HEK293T (cell line): ENCODE measurements at regions not wholly inside any gene's neighbourhood (a gene's known extent, or its start where the extent isn't known, plus 50 kb on each side); places are given as distances from the start of the nearest gene placed in this dataset.

Experiments used
- CTCF ChIA-PET: fragments of 350-600 bp; formaldehyde crosslinking; extraction: SDS; loops from one replicate; lab custom pipeline; 2021; ENCODE audit warnings: antibody characterized with exemption, inconsistent platforms; lab: Yijun Ruan, JAX
- POLR2A ChIA-PET: fragments of 350-600 bp; formaldehyde crosslinking; extraction: SDS; loops from one replicate; lab custom pipeline; 2020; ENCODE audit warnings: antibody characterized with exemption, inconsistent platforms; lab: Yijun Ruan, JAX
- DNase-seq: peaks from one replicate; pipeline ENCODE4 v3.0.0; 2012; ENCODE audit warnings: mixed read lengths; ENCODE audit errors: extremely low spot score
- ARNT ChIP-seq: fragments of 450-650 bp; IDR thresholded peaks from 2 replicates; pipeline ENCODE4 v1.6.1; 2017; ENCODE audit warnings: mild to moderate bottlenecking
- BHLHE40 ChIP-seq: fragments of 450-650 bp; IDR thresholded peaks from 2 replicates; pipeline ENCODE4 v1.6.1; 2016; ENCODE audit warnings: mild to moderate bottlenecking, moderate library complexity, borderline replicate concordance
- CTBP1 ChIP-seq: fragments of 450-650 bp; IDR thresholded peaks from 2 replicates; pipeline ENCODE4 v1.6.1; 2016; ENCODE audit warnings: borderline replicate concordance
- ELF4 ChIP-seq: fragments of 450-650 bp; IDR thresholded peaks from 2 replicates; pipeline ENCODE4 v1.6.1; 2017; ENCODE audit warnings: antibody characterized with exemption
- FOXA1 ChIP-seq: fragments of 450-650 bp; IDR thresholded peaks from 2 replicates; pipeline ENCODE4 v1.6.1; 2016; ENCODE audit warnings: mild to moderate bottlenecking
- FOXK2 ChIP-seq: fragments of 450-650 bp; IDR thresholded peaks from 2 replicates; pipeline ENCODE4 v1.6.1; 2016; ENCODE audit warnings: mild to moderate bottlenecking
- FOXM1 ChIP-seq: fragments of 450-650 bp; IDR thresholded peaks from 2 replicates; pipeline ENCODE4 v1.6.1; 2017; ENCODE audit warnings: mild to moderate bottlenecking, borderline replicate concordance
- HDGF ChIP-seq: fragments of 450-650 bp; IDR thresholded peaks from 2 replicates; pipeline ENCODE4 v1.6.1; 2017; ENCODE audit warnings: antibody characterized with exemption, borderline replicate concordance
- L3MBTL2 ChIP-seq: fragments of 450-650 bp; conservative IDR thresholded peaks from 2 replicates; pipeline ENCODE4 v1.6.1; 2016; ENCODE audit warnings: mild to moderate bottlenecking
- LEF1 ChIP-seq: fragments of 450-650 bp; IDR thresholded peaks from 2 replicates; pipeline ENCODE4 v1.6.1; 2017; ENCODE audit warnings: mild to moderate bottlenecking, borderline replicate concordance
- NFRKB ChIP-seq: fragments of 450-650 bp; IDR thresholded peaks from 2 replicates; pipeline ENCODE4 v1.6.1; 2016; ENCODE audit warnings: mild to moderate bottlenecking, moderate library complexity
- SP1 ChIP-seq: fragments of 450-650 bp; IDR thresholded peaks from 2 replicates; pipeline ENCODE4 v1.6.1; 2017
- SUZ12 ChIP-seq: fragments of 450-650 bp; IDR thresholded peaks from 2 replicates; pipeline ENCODE4 v1.6.1; 2016; ENCODE audit warnings: mild to moderate bottlenecking
- TARDBP ChIP-seq: fragments of 450-650 bp; IDR thresholded peaks from 2 replicates; pipeline ENCODE4 v1.6.1; 2016
- ZNF384 ChIP-seq: fragments of 450-650 bp; IDR thresholded peaks from 2 replicates; pipeline ENCODE4 v1.6.1; 2016
- TF ChIP-seq, protein P1 (sequence below): fragments of 450-650 bp; IDR thresholded peaks from 2 replicates; pipeline ENCODE4 v1.6.1; 2016

DNA sequence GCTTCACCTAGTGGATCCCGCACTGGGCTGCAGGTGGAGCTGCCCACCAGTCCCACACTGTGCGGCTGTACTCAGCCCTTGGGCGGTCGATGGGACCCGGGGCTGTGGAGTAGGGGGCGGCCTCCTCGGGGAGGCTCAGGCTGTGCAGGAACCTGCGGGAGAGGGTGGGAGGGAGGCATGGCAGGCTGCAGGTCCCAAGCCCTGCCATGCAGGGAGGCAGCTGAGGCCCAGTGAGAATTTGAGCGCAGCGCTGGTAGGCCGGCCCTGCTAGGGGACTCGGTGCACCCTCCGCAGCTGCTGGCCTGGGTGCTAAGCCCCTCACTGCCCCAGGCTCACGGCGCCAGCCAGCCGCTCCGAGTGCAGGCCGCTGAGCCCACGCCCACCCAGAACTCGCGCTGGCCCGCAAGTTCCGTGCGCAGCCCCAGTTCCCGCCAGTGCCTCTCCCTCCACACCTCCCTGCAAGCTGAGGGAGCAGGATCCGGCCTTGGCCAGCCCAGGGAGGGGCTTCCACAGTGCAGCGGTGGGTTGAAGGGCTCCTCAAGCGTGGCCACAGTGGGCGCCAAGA lies 1407.6 kb downstream of the EPHA7 start:
- DNase-seq, result no peak
- POLR2A ChIA-PET, result no interaction called here
- CTCF ChIA-PET, result no interaction called here
- no peak for TF ChIP-seq L3MBTL2
- no peak for TF ChIP-seq ELF4
- no peak for TF ChIP-seq NFRKB
- no peak for TF ChIP-seq ARNT
- TF ChIP-seq HDGF, result no peak
- TF ChIP-seq SP1, result no peak
- TF ChIP-seq, protein P1, sequence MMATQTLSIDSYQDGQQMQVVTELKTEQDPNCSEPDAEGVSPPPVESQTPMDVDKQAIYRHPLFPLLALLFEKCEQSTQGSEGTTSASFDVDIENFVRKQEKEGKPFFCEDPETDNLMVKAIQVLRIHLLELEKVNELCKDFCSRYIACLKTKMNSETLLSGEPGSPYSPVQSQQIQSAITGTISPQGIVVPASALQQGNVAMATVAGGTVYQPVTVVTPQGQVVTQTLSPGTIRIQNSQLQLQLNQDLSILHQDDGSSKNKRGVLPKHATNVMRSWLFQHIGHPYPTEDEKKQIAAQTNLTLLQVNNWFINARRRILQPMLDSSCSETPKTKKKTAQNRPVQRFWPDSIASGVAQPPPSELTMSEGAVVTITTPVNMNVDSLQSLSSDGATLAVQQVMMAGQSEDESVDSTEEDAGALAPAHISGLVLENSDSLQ, result no peak

DNA sequence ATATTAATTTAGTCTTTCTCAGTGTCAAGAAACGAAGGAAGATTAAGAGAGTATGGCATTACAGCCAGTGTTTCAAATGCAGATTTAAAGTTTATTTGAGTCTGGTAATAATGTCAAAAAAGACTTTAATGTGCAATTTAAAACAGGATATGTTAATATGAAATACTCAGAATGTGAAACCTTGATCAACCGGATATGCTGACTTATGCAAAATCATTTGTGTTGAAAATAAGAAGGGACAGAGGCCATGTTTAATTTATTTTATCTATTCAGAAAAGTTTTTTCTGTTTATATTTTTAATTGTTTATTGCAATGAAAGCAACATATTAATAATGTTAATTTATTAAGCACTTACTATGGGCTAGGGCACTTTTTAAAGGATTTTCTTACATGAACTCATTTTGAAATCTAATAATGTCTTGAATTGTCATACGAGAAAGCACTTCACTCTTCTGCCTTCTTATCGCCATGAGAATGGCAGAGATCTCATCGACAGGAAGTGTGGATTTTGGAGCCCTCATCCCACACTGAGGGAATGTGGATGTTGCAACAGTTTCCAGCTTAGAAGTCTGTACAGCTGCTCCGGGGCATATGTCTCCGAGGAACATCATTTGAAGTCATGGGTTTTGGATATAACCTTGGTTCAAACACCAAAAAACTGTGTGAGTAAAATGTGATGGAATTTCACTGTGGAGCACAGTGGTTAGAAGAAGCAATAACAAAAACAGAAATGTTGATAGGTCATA lies 1410.4 kb downstream of the EPHA7 start:
- ChIA-PET POLR2A (no interaction called here), CTCF (no interaction called here)
- TF ChIP-seq TARDBP, result no peak
- no peak for DNase-seq

DNA sequence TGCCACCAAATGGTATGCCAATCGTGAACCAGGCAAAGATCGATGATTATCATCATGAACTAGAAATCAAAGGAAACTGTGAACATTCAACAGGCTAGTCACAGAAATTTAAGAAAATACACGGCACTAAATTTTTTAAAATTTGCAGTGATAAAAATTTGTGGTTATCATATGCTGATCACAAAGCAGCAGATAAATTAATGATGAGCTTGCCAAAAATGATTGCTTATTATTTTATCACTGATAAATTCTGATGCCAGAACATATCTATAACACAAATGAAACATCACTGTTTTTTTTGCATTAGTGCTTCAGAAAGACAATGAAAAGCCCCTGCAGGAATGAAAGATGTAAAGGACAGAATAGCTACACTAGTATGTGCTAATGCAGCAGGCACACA lies 1413.2 kb upstream of the MAP3K7 start:
- no peak for DNase-seq
- CTCF ChIA-PET, result no interaction called here
- POLR2A ChIA-PET, result no interaction called here

DNA sequence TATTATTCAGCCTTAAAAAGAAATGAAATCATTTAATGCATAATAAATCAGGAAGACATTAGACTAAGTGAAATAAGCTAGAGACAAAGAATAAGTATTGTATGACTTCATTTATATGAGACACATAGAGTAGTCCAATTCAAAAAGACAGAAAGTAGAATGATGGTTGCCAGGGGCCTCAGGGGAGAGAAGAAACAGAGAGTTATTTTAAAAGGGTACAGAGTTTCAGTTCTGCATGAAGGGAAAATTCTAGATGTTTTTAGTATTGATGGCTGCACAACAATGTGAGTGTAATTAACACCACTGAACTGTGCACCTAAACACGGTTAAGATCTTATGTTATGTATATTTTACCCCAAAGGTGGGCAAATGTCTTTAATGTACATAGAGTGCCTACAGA lies 1407.9 kb upstream of the MAP3K7 start:
- ChIA-PET POLR2A (no interaction called here), CTCF (no interaction called here)
- TF ChIP-seq TARDBP (no peak), FOXM1 (no peak), ELF4 (no peak), BHLHE40 (no peak), CTBP1 (no peak), NFRKB (no peak), L3MBTL2 (no peak), LEF1 (no peak), ARNT (no peak), FOXK2 (no peak), SP1 (no peak), SUZ12 (no peak), HDGF (no peak), ZNF384 (no peak), FOXA1 (no peak)
- TF ChIP-seq, protein P1, result no peak
- no peak for DNase-seq

More for the DNA sequence above, 1413.2 kb upstream of the MAP3K7 start:
- no peak for TF ChIP-seq FOXM1
- no peak for TF ChIP-seq NFRKB
- TF ChIP-seq ELF4, result no peak
- TF ChIP-seq LEF1, result no peak
- no peak for TF ChIP-seq L3MBTL2
- TF ChIP-seq SP1, result no peak

DNA sequence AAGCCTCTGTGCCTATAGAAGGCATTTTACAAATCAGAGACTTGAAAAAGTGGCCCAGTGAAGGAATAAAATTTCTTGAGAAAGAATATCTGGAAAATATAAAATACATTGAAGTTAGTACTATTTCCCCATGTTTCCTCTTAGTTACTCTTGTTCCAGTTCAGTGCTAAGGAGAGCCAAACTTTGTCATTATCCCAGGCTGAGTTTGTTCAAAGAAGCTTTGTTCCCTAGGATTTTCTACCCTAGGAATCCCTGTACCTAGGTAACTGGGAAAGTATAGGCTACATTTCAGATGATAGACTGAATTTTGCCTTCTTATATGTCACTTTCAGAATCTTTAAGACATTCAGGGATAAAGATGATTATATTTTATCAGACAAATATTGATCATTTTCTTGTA lies 1395.7 kb upstream of the MAP3K7 start:
- ChIA-PET POLR2A (no interaction called here), CTCF (no interaction called here)
- TF ChIP-seq NFRKB, result no peak
- TF ChIP-seq ELF4, result no peak
- no peak for TF ChIP-seq FOXK2
- TF ChIP-seq FOXA1, result no peak
- TF ChIP-seq HDGF, result no peak
- TF ChIP-seq, protein P1, result no peak
- TF ChIP-seq SUZ12, result no peak
- TF ChIP-seq SP1, result no peak
- no peak for TF ChIP-seq CTBP1
- TF ChIP-seq FOXM1, result no peak
- TF ChIP-seq LEF1, result no peak
- DNase-seq, result no peak

DNA sequence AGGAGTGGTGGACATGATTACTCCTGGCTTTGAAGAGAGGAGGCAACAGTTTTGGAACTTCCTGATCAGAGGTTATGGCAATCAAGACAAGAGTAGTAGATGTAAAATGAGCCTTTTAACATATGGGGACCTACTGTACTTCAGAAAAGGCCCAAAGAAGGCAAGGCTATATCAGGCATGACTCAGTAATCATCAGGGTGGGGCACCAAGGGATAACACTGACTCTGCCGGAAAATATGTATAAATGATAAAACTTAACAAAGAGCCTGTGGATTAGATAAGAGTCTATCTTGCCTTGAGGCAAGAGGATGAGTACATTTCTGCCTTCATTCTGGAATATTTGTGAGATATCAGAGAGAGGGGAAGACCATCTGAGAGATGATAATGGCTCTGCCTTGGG lies 1389.9 kb upstream of the MAP3K7 start:
- ChIA-PET POLR2A (no interaction called here), CTCF (no interaction called here)
- no peak for DNase-seq
- TF ChIP-seq SUZ12, result no peak
- TF ChIP-seq TARDBP, result no peak
- TF ChIP-seq ZNF384, result no peak
- TF ChIP-seq HDGF, result no peak
- no peak for TF ChIP-seq L3MBTL2
- TF ChIP-seq LEF1, result no peak
- TF ChIP-seq NFRKB, result no peak
- no peak for TF ChIP-seq BHLHE40
- TF ChIP-seq FOXA1, result no peak
- TF ChIP-seq FOXK2, result no peak
- TF ChIP-seq, protein P1, result no peak
- TF ChIP-seq FOXM1, result no peak
- no peak for TF ChIP-seq ELF4
- no peak for TF ChIP-seq ARNT
- TF ChIP-seq CTBP1, result no peak
- no peak for TF ChIP-seq SP1
